Esophagus squamous epithelium (tissue), 5 donors: ENCODE measurements at regions not wholly inside any gene's neighbourhood (a gene's known extent, or its start where the extent isn't known, plus 50 kb on each side); places are given as distances from the start of the nearest gene placed in this dataset.

Experiments used
- DNase-seq: peaks from one replicate; lab custom pipeline; 2025; lab: John Stamatoyannopoulos, UW
- H3K27ac ChIP-seq, 4 donors: fragments of 200-600 bp; sonication (generic); one replicate each; pipeline ENCODE4 v1.5.1; 2016 to 2019; ENCODE audit warnings: mild to moderate bottlenecking in 1 of 4
- H3K27me3 ChIP-seq, 4 donors: fragments of 200-600 bp; sonication (generic); 1 replicate in 3 of 4; 2 replicates in 1 of 4; pipeline versions ENCODE4 v1.5.1 to v1.6.0; 2017 to 2021; ENCODE audit warnings: antibody characterized with exemption in 1 of 4
- H3K36me3 ChIP-seq, 3 donors: fragments of 200-600 bp; sonication (generic); one replicate each; pipeline ENCODE4 v1.5.1; 2016 to 2019
- H3K4me1 ChIP-seq, 3 donors: fragments of 200-600 bp; sonication (generic); one replicate each; pipeline ENCODE4 v1.5.1; 2017 to 2019
- H3K4me3 ChIP-seq, 4 donors: fragments of 200-600 bp; sonication (generic); 1 replicate in 3 of 4; 2 replicates in 1 of 4; pipeline ENCODE4 v1.5.1; 2016 to 2019; ENCODE audit warnings: mild to moderate bottlenecking in 2 of 4, moderate library complexity in 1 of 4
- H3K9me3 ChIP-seq, 3 donors: fragments of 200-600 bp; sonication (generic); one replicate each; pipeline ENCODE4 v1.5.1; 2016 to 2019
- POLR2A ChIP-seq, 4 donors: fragments of 450-650 bp; IDR thresholded peaks; one replicate each; pipeline ENCODE4 v1.6.1; 2017; ENCODE audit warnings: antibody characterized with exemption in 4 of 4, mild to moderate bottlenecking in 4 of 4, moderate library complexity in 3 of 4
- WGBS, 2 donors: methylation state at CpG; one replicate each; pipeline ENCODE4 v1.1.5; 2018; 5-methylcytosine and 5-hydroxymethylcytosine counted together
- intact Hi-C: fragments of 100-400 bp; cut with DNase I; formaldehyde crosslinking; loops from one replicate; pipeline ENCODE4 v1.15.0; 2022
- TF ChIP-seq, protein P1 (sequence below), 6 experiments: fragments of 450-650 bp in 4 of 6; fragments of 200-600 bp in 2 of 6; sonication (generic) in 2 of 6; IDR thresholded peaks; one replicate each; pipeline ENCODE4 v1.5.1; 2016 to 2019; ENCODE audit warnings: antibody characterized with exemption in 6 of 6, mild to moderate bottlenecking in 4 of 6, moderate library complexity in 4 of 6
- donor health status: DM: yes; HTN: yes; CAD: no.

GRCh38 chr3:153967260-153967659 is 153.9 kb upstream of the ARHGEF26 start:
- Histone ChIP-seq H3K27ac (no peak overlapping the region), H3K36me3 (no peaks in the 10 kb centered on the region), H3K4me1 (peaks cover 0 to 18% (median 4%) of the 10 kb centered on the region in 3 donors), H3K4me3 (no peak overlapping the region), H3K9me3 (no peaks in the 10 kb centered on the region), H3K27me3 (no peaks in the 10 kb centered on the region)
- intact Hi-C loops, result no loop called here
- WGBS, 2 donors, result 83 to 87% methylated on average over 2 of the region's 2 CpGs
- no peak for DNase-seq
- no peak for TF ChIP-seq POLR2A (IDR thresholded peaks at IDR 0.05)
- TF ChIP-seq, protein P1, sequence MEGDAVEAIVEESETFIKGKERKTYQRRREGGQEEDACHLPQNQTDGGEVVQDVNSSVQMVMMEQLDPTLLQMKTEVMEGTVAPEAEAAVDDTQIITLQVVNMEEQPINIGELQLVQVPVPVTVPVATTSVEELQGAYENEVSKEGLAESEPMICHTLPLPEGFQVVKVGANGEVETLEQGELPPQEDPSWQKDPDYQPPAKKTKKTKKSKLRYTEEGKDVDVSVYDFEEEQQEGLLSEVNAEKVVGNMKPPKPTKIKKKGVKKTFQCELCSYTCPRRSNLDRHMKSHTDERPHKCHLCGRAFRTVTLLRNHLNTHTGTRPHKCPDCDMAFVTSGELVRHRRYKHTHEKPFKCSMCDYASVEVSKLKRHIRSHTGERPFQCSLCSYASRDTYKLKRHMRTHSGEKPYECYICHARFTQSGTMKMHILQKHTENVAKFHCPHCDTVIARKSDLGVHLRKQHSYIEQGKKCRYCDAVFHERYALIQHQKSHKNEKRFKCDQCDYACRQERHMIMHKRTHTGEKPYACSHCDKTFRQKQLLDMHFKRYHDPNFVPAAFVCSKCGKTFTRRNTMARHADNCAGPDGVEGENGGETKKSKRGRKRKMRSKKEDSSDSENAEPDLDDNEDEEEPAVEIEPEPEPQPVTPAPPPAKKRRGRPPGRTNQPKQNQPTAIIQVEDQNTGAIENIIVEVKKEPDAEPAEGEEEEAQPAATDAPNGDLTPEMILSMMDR (IDR thresholded peaks at IDR 0.05), result no peak

DNA sequence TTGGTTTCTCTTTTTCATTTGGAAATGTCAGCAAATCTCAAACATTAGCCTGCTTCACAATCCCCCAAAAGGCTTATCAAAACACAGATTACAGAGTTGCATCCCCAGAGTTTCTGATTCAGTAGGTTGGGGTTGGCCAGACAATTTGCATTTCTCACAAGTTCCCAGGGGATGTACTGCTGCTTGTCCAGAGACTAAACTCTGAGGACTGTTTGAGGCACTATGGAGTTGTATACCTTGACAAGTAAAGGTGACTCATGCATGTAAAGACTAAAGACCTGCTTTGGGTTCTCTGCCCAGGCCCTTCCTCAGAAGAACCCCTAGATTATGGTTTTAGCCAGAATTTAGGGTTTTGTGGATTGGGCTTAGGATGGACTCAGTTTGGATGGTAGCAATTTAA is 151.1 kb upstream of the ARHGEF26 start:
- no peak overlapping the region for H3K27ac ChIP-seq
- intact Hi-C loops, result no loop called here
- H3K4me3 ChIP-seq, result no peak overlapping the region
- H3K27me3 ChIP-seq, result no peaks in the 10 kb centered on the region
- H3K4me1 ChIP-seq, result peaks cover 4 to 36% (median 10%) of the 10 kb centered on the region in 3 donors
- no peaks in the 10 kb centered on the region for H3K9me3 ChIP-seq
- no peaks in the 10 kb centered on the region for H3K36me3 ChIP-seq
- DNase-seq, result no peak
- TF ChIP-seq POLR2A (IDR thresholded peaks at IDR 0.05), result no peak
- TF ChIP-seq, protein P1 (IDR thresholded peaks at IDR 0.05), result no peak

- no peaks in the 10 kb centered on the region for H3K36me3 ChIP-seq
- H3K4me1 ChIP-seq, result peaks cover 4 to 44% (median 14%) of the 10 kb centered on the region in 3 donors
- TF ChIP-seq, protein P1 (IDR thresholded peaks at IDR 0.05), result peak in 4 of 6 experiments; percentile 43 to 68 (median 53)
- TF ChIP-seq POLR2A (IDR thresholded peaks at IDR 0.05), result no peak
- no peaks in the 10 kb centered on the region for H3K27me3 ChIP-seq
- no peak for DNase-seq
- no peak overlapping the region for H3K4me3 ChIP-seq
- H3K9me3 ChIP-seq, result no peaks in the 10 kb centered on the region
- WGBS, 2 donors, result 0% methylated on average over 1 of the region's 1 CpG
- H3K27ac ChIP-seq, result no peak overlapping the region
- intact Hi-C loops, result no loop called here
These were observed 150.3 kb upstream of the ARHGEF26 start for GRCh38 chr3:153970741-153971347.

- intact Hi-C loops, result no loop called here
- H3K27ac ChIP-seq, result no peak overlapping the region
- no peaks in the 10 kb centered on the region for H3K27me3 ChIP-seq
- no peaks in the 10 kb centered on the region for H3K9me3 ChIP-seq
- no peak for DNase-seq
- WGBS, 2 donors, result 67 to 88% methylated on average over 1 of the region's 1 CpG
- H3K4me1 ChIP-seq, result peaks cover 10 to 58% (median 23%) of the 10 kb centered on the region in 3 donors
- TF ChIP-seq, protein P1 (IDR thresholded peaks at IDR 0.05), result no peak
- no peak for TF ChIP-seq POLR2A (IDR thresholded peaks at IDR 0.05)
- no peaks in the 10 kb centered on the region for H3K36me3 ChIP-seq
- H3K4me3 ChIP-seq, result no peak overlapping the region
These were observed 148.3 kb upstream of the ARHGEF26 start for GRCh38 chr3:153972862-153973261.

- 34 to 41% methylated on average over 3 of the region's 3 CpGs for WGBS, 2 donors
These were observed 147.4 kb upstream of the ARHGEF26 start for GRCh38 chr3:153973722-153974265.

More at GRCh38 chr3:153973722-153974265, 147.4 kb upstream of the ARHGEF26 start:
- Histone ChIP-seq H3K27me3 (no peaks in the 10 kb centered on the region), H3K27ac (no peak overlapping the region), H3K36me3 (no peaks in the 10 kb centered on the region), H3K9me3 (no peaks in the 10 kb centered on the region), H3K4me3 (no peak overlapping the region), H3K4me1 (peaks cover 10 to 67% (median 23%) of the 10 kb centered on the region in 3 donors)
- TF ChIP-seq, protein P1 (IDR thresholded peaks at IDR 0.05), result no peak
- TF ChIP-seq POLR2A (IDR thresholded peaks at IDR 0.05), result no peak
- intact Hi-C loops, result no loop called here
- no peak for DNase-seq
